GM19372 (cell line): ENCODE measurements at regions not wholly inside any gene's neighbourhood (a gene's known extent, or its start where the extent isn't known, plus 50 kb on each side); places are given as distances from the start of the nearest gene placed in this dataset.

Source experiments
- ATAC-seq: cut with Tn5 transposase; IDR thresholded peaks from one replicate; pipeline ENCODE4 v1.9.1; 2021; ENCODE audit warnings: mild to moderate bottlenecking, low read depth, moderate library complexity; ENCODE audit not compliant: unreplicated experiment

- no peak for ATAC-seq
Observed at GRCh38 chr11:11177156-11177808, 175.8 kb downstream of the CSNK2A3 start.

DNA sequence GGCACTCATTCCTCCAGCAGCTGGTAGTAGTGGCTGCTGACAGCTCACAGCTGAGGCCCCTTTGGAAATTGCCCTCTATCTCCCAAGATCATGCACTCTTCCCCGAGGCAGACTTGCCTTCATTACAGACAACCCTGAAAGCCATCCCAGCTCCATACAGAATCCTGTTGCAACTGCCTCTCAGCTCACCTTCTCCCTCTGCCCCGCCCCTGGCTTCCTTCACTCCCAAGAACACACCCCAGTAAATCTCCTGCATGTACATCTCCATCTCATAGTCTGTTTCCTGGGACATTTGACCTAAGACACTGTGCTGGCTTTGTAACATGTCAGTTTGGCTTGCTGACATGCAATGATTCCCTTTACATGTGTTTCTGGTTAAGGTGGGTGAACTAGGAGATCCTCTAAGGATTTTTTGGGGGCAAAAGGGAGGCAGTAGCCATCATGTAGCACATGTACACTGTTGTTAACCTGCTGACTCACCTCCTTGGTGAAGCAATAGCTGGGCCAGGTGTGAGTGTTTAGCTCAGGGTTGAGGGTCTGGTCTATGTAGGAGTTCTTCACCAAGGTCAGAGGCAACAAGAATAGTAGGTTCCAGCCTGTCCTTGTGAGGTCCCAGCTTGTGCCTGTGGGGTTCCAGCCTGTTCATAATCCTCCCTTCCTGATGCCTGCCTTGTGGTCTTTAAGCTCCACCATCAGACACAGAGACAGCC is 179.6 kb downstream of the CSNK2A3 start:
- no peak for ATAC-seq

GRCh38 chr11:11171854-11172253 is 181.2 kb downstream of the CSNK2A3 start:
- ATAC-seq: peak; percentile 98

GRCh38 chr11:11171285-11171684 is 181.8 kb downstream of the CSNK2A3 start:
- ATAC-seq: no peak

DNA sequence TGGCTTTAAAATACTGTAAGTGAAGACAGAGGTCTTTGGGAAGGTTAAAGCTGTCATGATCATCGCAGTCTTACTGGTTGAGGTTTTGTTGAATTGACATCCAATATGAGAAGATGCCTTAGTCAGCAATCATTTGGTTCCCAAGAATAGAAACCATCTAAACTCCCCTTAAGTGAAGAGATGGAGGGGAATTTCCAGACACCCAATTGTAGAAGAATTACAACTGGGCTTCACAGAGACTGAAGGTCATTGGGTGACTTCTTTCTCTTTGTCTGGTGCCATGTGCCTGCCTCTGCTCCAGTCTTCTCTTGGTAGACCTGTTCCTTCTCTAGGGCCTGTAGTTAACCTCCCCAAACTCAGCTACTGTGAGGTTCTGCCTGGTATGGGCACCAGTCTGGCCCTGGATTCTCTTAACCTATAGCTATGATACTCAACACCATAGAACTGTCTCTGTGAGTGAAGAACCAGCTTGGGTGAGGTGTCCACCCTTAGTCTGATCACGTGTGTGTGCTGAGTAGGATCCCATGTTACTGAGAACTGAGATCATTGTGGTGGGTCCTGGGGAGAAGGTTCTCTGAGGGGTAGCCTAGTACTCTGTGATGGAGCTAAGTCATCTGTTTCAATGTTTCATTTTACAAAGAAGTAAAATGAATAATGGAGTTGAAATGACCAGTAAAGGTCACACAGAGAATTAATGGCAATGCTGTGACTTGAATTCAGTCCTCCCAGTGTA is 182.5 kb downstream of the CSNK2A3 start:
- ATAC-seq: no peak

DNA sequence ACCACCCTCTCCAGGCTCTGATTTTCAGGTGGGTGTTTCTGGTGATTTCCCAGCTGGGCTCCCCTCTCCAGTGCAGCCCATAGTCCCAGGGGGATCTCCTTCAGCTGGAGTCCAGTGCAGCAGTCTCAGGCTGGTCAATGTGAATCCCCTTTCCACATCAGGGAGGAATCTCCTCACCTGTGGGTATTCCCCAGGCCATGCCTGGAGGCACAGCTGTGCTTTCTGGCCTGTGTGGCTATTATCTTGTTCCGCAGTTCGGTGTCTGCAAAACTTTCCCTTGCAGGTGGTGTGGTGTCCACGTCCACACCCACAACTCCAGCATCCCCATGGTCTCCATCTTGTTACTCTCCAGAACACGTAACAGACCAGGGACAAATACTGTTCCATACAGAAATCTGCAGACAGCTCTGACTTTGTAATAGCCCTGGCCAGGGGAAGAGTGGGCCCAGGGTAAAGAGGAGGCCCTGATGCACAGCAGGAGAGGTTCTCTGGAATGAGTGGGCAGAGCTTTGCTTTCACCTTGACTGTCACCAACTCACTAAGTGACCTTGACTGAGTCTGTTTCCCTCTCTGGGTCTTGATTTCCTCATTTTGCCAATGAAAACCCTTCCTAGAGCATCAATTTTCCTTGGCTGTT is 183.2 kb downstream of the CSNK2A3 start:
- no peak for ATAC-seq

DNA sequence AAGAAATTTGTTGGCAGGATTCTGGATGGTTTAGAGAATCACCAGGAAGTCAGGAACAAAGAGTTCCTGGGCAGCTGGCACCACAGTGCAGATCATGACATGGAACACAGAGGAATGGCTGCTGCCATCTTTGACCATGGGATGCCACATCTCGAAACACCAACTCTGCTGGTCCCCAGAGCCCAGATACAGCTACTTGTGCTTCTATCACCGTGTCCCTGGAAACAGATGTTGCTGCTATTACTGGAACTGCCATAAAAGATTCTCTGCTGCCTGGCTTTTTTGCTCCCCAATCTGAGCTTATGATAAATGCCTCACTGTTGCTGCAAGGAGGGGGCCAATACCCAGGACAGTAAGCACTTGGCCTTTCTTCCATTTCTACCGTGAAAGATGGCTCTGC is 185.2 kb downstream of the CSNK2A3 start:
- no peak for ATAC-seq

DNA sequence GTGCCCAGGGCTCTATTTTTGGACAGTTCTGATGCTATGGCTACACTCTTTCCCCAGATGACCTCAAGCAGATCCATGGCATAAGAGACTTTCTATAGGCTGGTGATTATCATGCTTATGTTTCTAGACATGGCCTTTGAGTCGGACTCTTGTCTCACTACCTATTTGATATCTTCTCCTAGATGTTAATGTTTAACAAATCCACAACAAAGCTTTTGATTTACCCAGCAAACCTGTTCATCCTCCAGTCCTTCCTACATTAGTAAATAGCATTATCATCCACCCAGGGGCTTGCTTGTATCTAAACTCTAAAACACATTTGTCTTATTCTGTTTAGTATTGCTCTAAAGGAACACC is 188.7 kb downstream of the CSNK2A3 start:
- ATAC-seq: no peak

DNA sequence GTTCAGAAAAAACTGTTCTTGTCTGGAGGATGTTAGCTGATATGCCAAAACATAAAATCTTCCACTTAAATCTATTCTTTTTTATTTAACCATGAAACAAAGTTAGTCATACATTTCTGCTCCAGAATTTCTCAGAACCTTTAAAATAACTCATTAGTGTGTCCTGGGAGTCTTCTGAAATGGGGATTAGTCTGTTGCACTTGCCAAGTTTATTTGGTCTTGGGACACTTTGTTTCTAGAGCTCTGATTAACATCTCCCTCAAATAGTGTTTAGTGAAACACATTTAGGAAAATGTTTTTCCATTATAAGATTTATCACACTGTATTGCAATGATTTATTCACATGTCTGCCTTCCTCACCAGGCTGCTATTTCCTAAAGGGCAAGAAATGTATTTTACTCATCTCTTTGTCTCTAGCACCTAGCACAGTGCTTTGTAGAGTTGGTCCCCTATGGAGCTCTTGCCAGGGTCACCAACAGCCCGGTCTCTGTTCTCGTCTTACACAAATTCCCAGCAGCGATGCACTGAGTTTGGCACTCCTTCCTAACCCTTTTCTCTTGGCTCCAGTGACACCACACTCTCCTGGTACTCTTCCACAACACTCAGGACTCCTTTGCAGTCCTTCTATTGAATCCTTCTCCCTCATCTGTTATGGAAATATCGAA is 189.2 kb downstream of the CSNK2A3 start:
- ATAC-seq: no peak

DNA sequence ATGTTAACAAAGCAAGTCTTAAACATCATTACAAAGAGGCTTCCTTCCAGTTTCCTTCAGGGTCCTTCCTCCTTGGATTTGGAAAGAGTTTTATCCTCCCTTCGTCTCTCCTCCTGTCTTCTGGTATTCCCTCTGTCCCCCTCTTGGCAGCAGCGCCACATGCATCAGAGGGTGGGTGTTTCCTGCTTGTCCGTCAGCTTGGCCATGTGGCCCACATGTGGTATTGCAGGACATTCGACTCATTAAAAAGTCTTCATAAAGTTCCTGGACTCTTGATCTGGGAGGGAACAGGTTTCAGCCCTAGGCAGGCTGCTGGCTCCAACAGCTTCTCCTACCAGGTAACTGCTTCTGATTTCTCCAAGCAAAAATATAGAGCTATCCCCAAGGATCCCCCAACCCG is 189.8 kb downstream of the CSNK2A3 start:
- ATAC-seq: no peak

- no peak for ATAC-seq
Observed at GRCh38 chr11:11157185-11157584, 195.9 kb downstream of the CSNK2A3 start.

DNA sequence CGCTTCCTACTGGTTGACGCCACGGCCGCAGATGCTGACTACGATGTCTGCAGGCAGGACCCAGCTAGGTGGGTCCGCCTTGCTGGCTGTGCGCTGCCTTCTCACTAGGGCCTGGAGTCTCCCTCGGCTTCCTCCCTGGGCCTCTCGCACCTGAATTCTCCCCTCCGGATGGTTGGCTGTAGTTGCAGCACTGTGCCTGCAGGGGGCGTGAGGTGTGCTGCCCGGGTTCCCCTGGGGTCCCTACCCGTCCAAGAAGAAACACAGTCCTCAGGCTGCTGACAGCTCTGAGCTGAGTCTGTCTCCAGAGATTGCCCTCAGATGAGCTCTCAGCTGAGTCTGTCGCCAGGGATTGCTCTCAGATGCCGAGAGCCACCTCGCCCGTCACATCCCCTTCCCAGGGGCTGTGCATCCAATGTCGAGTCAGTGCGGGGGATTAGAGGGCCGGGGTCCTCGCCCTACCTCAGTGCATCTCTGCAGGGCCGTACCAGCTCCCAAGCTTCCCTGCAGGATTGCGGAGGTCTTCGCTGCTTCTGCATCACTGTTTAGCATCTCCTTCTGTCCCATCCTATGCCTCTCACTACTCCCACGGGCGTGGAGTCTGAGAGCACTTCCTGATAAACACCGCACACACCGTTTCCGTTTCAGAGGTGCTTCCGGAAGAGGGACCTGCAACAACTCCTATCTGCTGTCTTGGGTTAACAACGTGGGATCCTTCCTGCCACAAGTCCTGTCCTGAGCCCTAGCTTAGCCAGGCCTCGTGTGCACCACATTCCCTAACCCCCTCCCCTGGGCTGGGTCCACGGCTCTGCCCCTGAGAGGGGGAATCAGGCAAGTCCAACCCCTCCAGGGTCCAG is 196.9 kb downstream of the CSNK2A3 start:
- no peak for ATAC-seq

GRCh38 chr11:11152877-11153276 is 200.2 kb downstream of the CSNK2A3 start:
- no peak for ATAC-seq

DNA sequence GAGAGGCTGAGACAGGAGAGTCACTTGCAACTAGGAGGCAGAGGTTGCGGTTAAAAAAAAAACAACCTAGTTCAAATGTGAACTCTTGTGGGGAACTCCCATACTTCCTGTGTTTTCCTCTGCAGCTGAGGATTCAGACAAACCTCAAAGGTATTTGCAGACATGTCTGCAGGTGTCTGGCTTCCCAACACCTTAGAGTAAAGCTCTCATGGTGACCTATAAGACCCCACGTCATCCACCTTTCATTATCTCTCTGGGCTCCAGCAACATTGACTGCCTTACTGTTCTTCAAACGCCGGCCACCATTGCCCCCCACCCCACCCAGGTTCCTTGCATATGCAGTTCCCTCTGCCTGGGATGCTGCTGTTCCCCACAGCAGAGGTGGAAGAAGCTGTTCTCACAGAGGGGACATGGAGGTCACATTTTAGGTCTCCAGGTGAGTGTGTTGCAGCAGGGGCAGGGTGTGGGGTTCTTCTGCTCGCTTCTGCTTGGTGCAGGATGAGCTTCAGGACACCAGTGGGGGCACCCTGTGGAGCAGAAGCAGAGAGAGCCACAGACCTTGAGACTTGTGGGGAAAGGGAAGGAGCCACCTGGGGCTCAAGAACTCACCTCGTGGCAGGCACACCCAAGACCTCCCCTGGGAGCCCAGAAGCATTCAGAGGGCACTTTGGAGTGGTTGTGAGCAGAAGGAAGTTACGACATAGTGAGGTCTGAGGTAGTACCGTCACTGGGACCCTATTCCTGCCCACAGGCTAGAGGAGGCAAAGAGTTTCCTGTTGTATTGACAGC is 203.2 kb downstream of the CSNK2A3 start:
- no peak for ATAC-seq

GRCh38 chr11:11148596-11148995 is 204.5 kb downstream of the CSNK2A3 start:
- ATAC-seq: no peak

DNA sequence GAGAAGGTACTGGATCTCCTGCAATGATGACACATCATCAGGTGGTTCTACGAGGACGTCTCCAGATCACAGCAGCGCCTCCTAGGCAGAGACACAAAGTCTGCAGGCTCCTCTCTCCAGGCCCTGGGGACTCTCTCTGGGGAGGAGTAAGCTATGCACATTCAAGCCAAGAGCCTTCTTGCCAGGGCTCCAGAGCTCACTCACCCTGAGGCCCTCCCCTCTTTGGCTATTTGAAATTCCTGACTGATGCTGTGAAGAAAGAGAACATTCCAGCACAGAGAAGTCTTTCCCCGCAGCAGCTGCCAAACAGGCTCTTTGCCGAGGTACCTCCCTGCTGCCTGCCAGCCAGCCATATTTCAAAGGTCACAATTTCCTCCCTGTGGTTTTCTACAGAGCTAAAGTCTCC is 204.9 kb downstream of the CSNK2A3 start:
- no peak for ATAC-seq

- no peak for ATAC-seq
Observed at GRCh38 chr11:11146830-11147229, 206.2 kb downstream of the CSNK2A3 start.

GRCh38 chr11:11143849-11144248 is 209.2 kb downstream of the CSNK2A3 start:
- ATAC-seq: no peak

DNA sequence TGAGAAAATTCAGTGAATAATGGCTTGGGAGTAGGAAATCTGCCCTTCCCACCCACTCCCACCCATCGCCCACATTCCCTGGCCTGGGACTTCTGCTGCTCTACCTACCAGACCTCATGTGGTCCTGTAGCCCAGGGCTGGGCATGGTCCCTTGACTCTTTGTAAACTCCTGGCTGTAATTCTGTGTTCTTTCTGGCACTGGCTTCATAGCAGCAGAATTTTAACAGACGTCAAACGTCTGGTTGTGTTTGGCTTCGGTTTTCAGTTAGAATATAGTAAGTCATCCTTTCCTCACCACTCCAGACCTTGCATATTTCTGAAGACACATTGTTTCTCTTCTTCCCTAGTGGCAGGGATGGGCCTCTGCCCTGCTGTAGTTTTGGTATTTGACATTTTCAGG is 210.6 kb downstream of the CSNK2A3 start:
- ATAC-seq: no peak
